Activated naive CD4-positive, alpha-beta T cell treated with anti-CD3 and anti-CD28 coated beads for 36 hours (primary cell): ENCODE measurements at regions not wholly inside any gene's neighbourhood (a gene's known extent, or its start where the extent isn't known, plus 50 kb on each side); places are given as distances from the start of the nearest gene placed in this dataset.
"Not testable (repeated sequence)": the region's sequence is repeated elsewhere in the genome, so short reads cannot be mapped to it uniquely, and the experiment has no call there.

Source experiments
- CTCF ChIA-PET: fragments of 350-600 bp; sonication (Branson Sonifier 250); formaldehyde crosslinking; loops from one replicate; lab custom pipeline; 2021; ENCODE audit warnings: antibody characterized with exemption; lab: Charles Lee
- DNase-seq: peaks from one replicate; pipeline ENCODE4 v3.0.0-alpha.2; 2020
- H3K27ac Mint-ChIP-seq: one replicate; pipeline ENCODE4 v1.8.0; 2021; ENCODE audit warnings: mild to moderate bottlenecking, mixed read lengths
- H3K27me3 Mint-ChIP-seq: one replicate; pipeline ENCODE4 v1.8.0; 2021; ENCODE audit warnings: low read depth, mixed read lengths
- H3K36me3 Mint-ChIP-seq: one replicate; pipeline ENCODE4 v1.8.0; 2021; ENCODE audit warnings: low read depth, mixed read lengths
- H3K4me1 Mint-ChIP-seq: one replicate; pipeline ENCODE4 v1.8.0; 2021; ENCODE audit warnings: low read depth, mixed read lengths
- H3K4me3 Mint-ChIP-seq: one replicate; pipeline ENCODE4 v1.8.0; 2021; ENCODE audit warnings: mild to moderate bottlenecking, moderate library complexity, mixed read lengths
- H3K9me3 Mint-ChIP-seq: one replicate; pipeline ENCODE4 v1.8.0; 2021; ENCODE audit warnings: mixed read lengths
- intact Hi-C: fragments of 100-400 bp; cut with micrococcal nuclease; formaldehyde crosslinking; loops from one replicate; pipeline ENCODE4 v1.15.1; 2023

- Mint-ChIP-seq H3K27ac (no peak overlapping the region), H3K27me3 (peaks cover 2% of the 10 kb centered on the region), H3K9me3 (peaks cover 2% of the 10 kb centered on the region), H3K4me1 (no peaks in the 10 kb centered on the region), H3K36me3 (no peaks in the 10 kb centered on the region), H3K4me3 (no peak overlapping the region)
- intact Hi-C loops = no loop called here
- no peak for DNase-seq
- CTCF ChIA-PET = no interaction called here
These were observed 522.2 kb downstream of the GLUD2 start for GRCh38 chrX:121569609-121570008.

GRCh38 chrX:121570072-121570841 lies 522.8 kb downstream of the GLUD2 start:
- intact Hi-C loops = no loop called here
- H3K27me3 Mint-ChIP-seq = peaks cover 2% of the 10 kb centered on the region
- no peak overlapping the region for H3K4me3 Mint-ChIP-seq
- no peak overlapping the region for H3K27ac Mint-ChIP-seq
- CTCF ChIA-PET = interaction anchor here (0.6 kb wide), 1 partner anchor 181 kb away, joined by 5 read pairs; no protein-coding TSS in a partner anchor
- H3K36me3 Mint-ChIP-seq = no peaks in the 10 kb centered on the region
- peaks cover 2% of the 10 kb centered on the region for H3K9me3 Mint-ChIP-seq
- DNase-seq = peak; percentile 3
- no peaks in the 10 kb centered on the region for H3K4me1 Mint-ChIP-seq

GRCh38 chrX:121571333-121571732 lies 523.9 kb downstream of the GLUD2 start:
- H3K4me1 Mint-ChIP-seq = no peaks in the 10 kb centered on the region
- CTCF ChIA-PET = no interaction called here
- no peaks in the 10 kb centered on the region for H3K36me3 Mint-ChIP-seq
- peaks cover 2% of the 10 kb centered on the region for H3K27me3 Mint-ChIP-seq
- H3K9me3 Mint-ChIP-seq = peaks cover 2% of the 10 kb centered on the region
- DNase-seq = no peak
- intact Hi-C loops = no loop called here
- no peak overlapping the region for H3K4me3 Mint-ChIP-seq
- no peak overlapping the region for H3K27ac Mint-ChIP-seq

- H3K9me3 Mint-ChIP-seq, H3K4me3 Mint-ChIP-seq, H3K27me3 Mint-ChIP-seq, H3K4me1 Mint-ChIP-seq, H3K36me3 Mint-ChIP-seq, DNase-seq, H3K27ac Mint-ChIP-seq, intact Hi-C loops: not testable (repeated sequence)
- CTCF ChIA-PET = interaction anchor here (0.7 kb wide), 1 partner anchor 922 kb away, joined by 3 read pairs; no protein-coding TSS in a partner anchor
These were observed 527.0 kb downstream of the GLUD2 start for GRCh38 chrX:121574384-121574783.

GRCh38 chrX:121579016-121579760 lies 531.8 kb downstream of the GLUD2 start:
- Mint-ChIP-seq H3K4me1 (peaks cover 13% of the 10 kb centered on the region), H3K36me3 (no peaks in the 10 kb centered on the region), H3K27ac (no peak overlapping the region), H3K4me3 (no peak overlapping the region), H3K27me3 (peaks cover under 1% of the 10 kb centered on the region), H3K9me3 (peaks cover 1% of the 10 kb centered on the region)
- CTCF ChIA-PET = interaction anchor here (0.6 kb wide), 1 partner anchor 1919 kb away, joined by 3 read pairs; no protein-coding TSS in a partner anchor
- intact Hi-C loops = loop anchor here (1.0 to 5.0 kb wide), 4 partner anchors 271 to 1082 kb away; no protein-coding TSS in a partner anchor
- peak; percentile 46 for DNase-seq

- CTCF ChIA-PET = interaction anchor here (0.6 kb wide), 1 partner anchor 1537 kb away, joined by 3 read pairs; no protein-coding TSS in a partner anchor
- Mint-ChIP-seq H3K36me3 (no peaks in the 10 kb centered on the region), H3K4me1 (peaks cover 13% of the 10 kb centered on the region), H3K27me3 (peaks cover 3% of the 10 kb centered on the region), H3K9me3 (no peaks in the 10 kb centered on the region), H3K27ac (no peak overlapping the region), H3K4me3 (no peak overlapping the region)
- intact Hi-C loops = no loop called here
- DNase-seq = no peak
These were observed 534.5 kb downstream of the GLUD2 start for GRCh38 chrX:121581885-121582284.

GRCh38 chrX:121585626-121586025 lies 538.2 kb downstream of the GLUD2 start:
- Mint-ChIP-seq H3K36me3 (no peaks in the 10 kb centered on the region), H3K4me1 (no peaks in the 10 kb centered on the region), H3K27ac (no peak overlapping the region), H3K27me3 (peaks cover 11% of the 10 kb centered on the region), H3K4me3 (no peak overlapping the region), H3K9me3 (no peaks in the 10 kb centered on the region)
- DNase-seq = no peak
- CTCF ChIA-PET = no interaction called here
- intact Hi-C loops = no loop called here

GRCh38 chrX:121592884-121593283 lies 545.5 kb downstream of the GLUD2 start:
- CTCF ChIA-PET = no interaction called here
- no peaks in the 10 kb centered on the region for H3K4me1 Mint-ChIP-seq
- H3K9me3 Mint-ChIP-seq = no peaks in the 10 kb centered on the region
- no peaks in the 10 kb centered on the region for H3K36me3 Mint-ChIP-seq
- H3K4me3 Mint-ChIP-seq = no peak overlapping the region
- no peak for DNase-seq
- no peak overlapping the region for H3K27ac Mint-ChIP-seq
- peaks cover 6% of the 10 kb centered on the region for H3K27me3 Mint-ChIP-seq
- intact Hi-C loops = no loop called here

GRCh38 chrX:121598356-121598755 lies 550.9 kb downstream of the GLUD2 start:
- Mint-ChIP-seq H3K9me3 (no peaks in the 10 kb centered on the region), H3K4me3 (no peak overlapping the region), H3K27ac (no peak overlapping the region), H3K4me1 (no peaks in the 10 kb centered on the region), H3K27me3 (no peaks in the 10 kb centered on the region), H3K36me3 (no peaks in the 10 kb centered on the region)
- CTCF ChIA-PET = no interaction called here
- intact Hi-C loops = no loop called here
- no peak for DNase-seq

GRCh38 chrX:121635141-121635540 lies 587.7 kb downstream of the GLUD2 start:
- no peak for DNase-seq
- no peak overlapping the region for H3K4me3 Mint-ChIP-seq
- intact Hi-C loops = no loop called here
- no peaks in the 10 kb centered on the region for H3K9me3 Mint-ChIP-seq
- no peaks in the 10 kb centered on the region for H3K27me3 Mint-ChIP-seq
- H3K36me3 Mint-ChIP-seq = no peaks in the 10 kb centered on the region
- no peak overlapping the region for H3K27ac Mint-ChIP-seq
- no peaks in the 10 kb centered on the region for H3K4me1 Mint-ChIP-seq
- CTCF ChIA-PET = no interaction called here

GRCh38 chrX:121639781-121640180 lies 592.4 kb downstream of the GLUD2 start:
- no peak overlapping the region for H3K4me3 Mint-ChIP-seq
- no peak for DNase-seq
- CTCF ChIA-PET = no interaction called here
- H3K4me1 Mint-ChIP-seq = no peaks in the 10 kb centered on the region
- no peak overlapping the region for H3K27ac Mint-ChIP-seq
- no peaks in the 10 kb centered on the region for H3K9me3 Mint-ChIP-seq
- H3K27me3 Mint-ChIP-seq = no peaks in the 10 kb centered on the region
- H3K36me3 Mint-ChIP-seq = no peaks in the 10 kb centered on the region
- intact Hi-C loops = no loop called here

- intact Hi-C loops = no loop called here
- Mint-ChIP-seq H3K27ac (no peak overlapping the region), H3K27me3 (no peaks in the 10 kb centered on the region), H3K4me3 (no peak overlapping the region), H3K36me3 (no peaks in the 10 kb centered on the region), H3K9me3 (no peaks in the 10 kb centered on the region), H3K4me1 (no peaks in the 10 kb centered on the region)
- DNase-seq = no peak
- CTCF ChIA-PET = no interaction called here
These were observed 594.1 kb downstream of the GLUD2 start for GRCh38 chrX:121641560-121641959.
